ENCODE measurements at regions not wholly inside any gene's neighbourhood (a gene's known extent, or its start where the extent isn't known, plus 50 kb on each side); places are given as distances from the start of the nearest gene placed in this dataset.
"Not testable (repeated sequence)": the region's sequence is repeated elsewhere in the genome, so short reads cannot be mapped to it uniquely, and the experiment has no call there.

- no peak for DNase-seq
Observed at GRCh38 chr12:46711756-46712155, 114.0 kb downstream of the SLC38A4 start.

- DNase-seq = no peak
Observed at GRCh38 chr12:46710125-46710743, 115.6 kb downstream of the SLC38A4 start.

GRCh38 chr12:46702581-46703344 lies 123.0 kb downstream of the SLC38A4 start:
- no peak for DNase-seq

GRCh38 chr12:46701356-46701755 lies 124.4 kb downstream of the SLC38A4 start:
- DNase-seq = no peak

GRCh38 chr12:46699986-46700385 lies 125.8 kb downstream of the SLC38A4 start:
- DNase-seq = no peak

- DNase-seq = no peak
Observed at GRCh38 chr12:46698003-46698402, 127.8 kb downstream of the SLC38A4 start.

- no peak for DNase-seq
Observed at GRCh38 chr12:46693518-46693917, 132.3 kb downstream of the SLC38A4 start.

GRCh38 chr12:46693034-46693433 lies 132.8 kb downstream of the SLC38A4 start:
- DNase-seq = no peak

- no peak for DNase-seq
Observed at GRCh38 chr12:46692606-46693005, 133.2 kb downstream of the SLC38A4 start.

- no peak for DNase-seq
Observed at GRCh38 chr12:46686267-46686942, 139.4 kb downstream of the SLC38A4 start.

- not testable (repeated sequence) for DNase-seq
Observed at GRCh38 chr12:46684243-46684642, 141.6 kb downstream of the SLC38A4 start.

GRCh38 chr12:46682148-46682547 lies 143.6 kb downstream of the SLC38A4 start:
- DNase-seq = no peak

GRCh38 chr12:46680506-46680905 lies 145.3 kb downstream of the SLC38A4 start:
- DNase-seq = no peak

GRCh38 chr12:46679754-46680153 lies 146.0 kb downstream of the SLC38A4 start:
- DNase-seq = no peak

- DNase-seq = no peak
Observed at GRCh38 chr12:46678426-46678825, 147.4 kb downstream of the SLC38A4 start.

GRCh38 chr12:46677749-46678148 lies 148.0 kb downstream of the SLC38A4 start:
- no peak for DNase-seq

- DNase-seq = no peak
Observed at GRCh38 chr12:46676797-46677520, 148.8 kb downstream of the SLC38A4 start.

GRCh38 chr12:46676396-46676795 lies 149.4 kb downstream of the SLC38A4 start:
- no peak for DNase-seq

GRCh38 chr12:46675736-46676135 lies 150.1 kb downstream of the SLC38A4 start:
- DNase-seq = no peak

GRCh38 chr12:46674800-46675199 lies 151.0 kb downstream of the SLC38A4 start:
- no peak for DNase-seq

GRCh38 chr12:46674129-46674528 lies 151.7 kb downstream of the SLC38A4 start:
- no peak for DNase-seq

- DNase-seq = no peak
Observed at GRCh38 chr12:46671102-46671501, 154.7 kb downstream of the SLC38A4 start.

- DNase-seq = no peak
Observed at GRCh38 chr12:46670636-46671035, 155.2 kb downstream of the SLC38A4 start.

Data from stimulated activated CD4-positive, alpha-beta T cell treated with anti-CD3 and anti-CD28 coated beads, Interleukin-4, amount 100 ng/mL, for 24 hours (primary cell).